GM23338 (cell line): ENCODE measurements at regions not wholly inside any gene's neighbourhood (a gene's known extent, or its start where the extent isn't known, plus 50 kb on each side); places are given as distances from the start of the nearest gene placed in this dataset.

Experiments used
- CTCF ChIP-seq, 2 experiments: fragments of 200-600 bp in 1 of 2; sonication (generic) in 1 of 2; conservative IDR thresholded peaks; 2 replicates each; pipeline versions ENCODE4 v1.5.1 to v1.6.1; 2016 to 2017; ENCODE audit warnings: antibody characterized with exemption in 2 of 2, low read depth in 2 of 2, mild to moderate bottlenecking in 2 of 2, moderate library complexity in 1 of 2
- EZH2phosphoT487 ChIP-seq: fragments of 200-600 bp; sonication (generic); IDR thresholded peaks from one replicate; pipeline ENCODE4 v1.8.1; 2018; ENCODE audit warnings: antibody characterized with exemption; ENCODE audit not compliant: unreplicated experiment
- POLR2AphosphoS5 ChIP-seq: IDR thresholded peaks from 2 replicates; pipeline ENCODE4 v1.6.1; 2016; ENCODE audit warnings: antibody characterized with exemption, low read depth
- REST ChIP-seq: IDR thresholded peaks from one replicate; pipeline ENCODE4 v1.6.1; 2018; ENCODE audit warnings: antibody characterized with exemption; ENCODE audit not compliant: unreplicated experiment
- ZNF114 ChIP-seq: fragments of 250-450 bp; sonication (Bioruptor Pico); IDR thresholded peaks from 2 replicates; pipeline ENCODE4 v1.5.0; 2020; ENCODE audit warnings: mild to moderate bottlenecking, moderate library complexity

- TF ChIP-seq POLR2AphosphoS5 (no peak), CTCF (conservative IDR thresholded peaks at IDR 0.05; ENCODE audit: low read depth in 2 of 2) (no peak), EZH2phosphoT487 (no peak), REST (no peak), ZNF114 (CRISPR knock-in tag) (no peak)
Measured at GRCh38 chr6:50213146-50213545, 163.4 kb upstream of the DEFB112 start.
